ENCODE measurements at regions not wholly inside any gene's neighbourhood (a gene's known extent, or its start where the extent isn't known, plus 50 kb on each side); places are given as distances from the start of the nearest gene placed in this dataset.
"Not testable (repeated sequence)": the region's sequence is repeated elsewhere in the genome, so short reads cannot be mapped to it uniquely, and the experiment has no call there.

DNA sequence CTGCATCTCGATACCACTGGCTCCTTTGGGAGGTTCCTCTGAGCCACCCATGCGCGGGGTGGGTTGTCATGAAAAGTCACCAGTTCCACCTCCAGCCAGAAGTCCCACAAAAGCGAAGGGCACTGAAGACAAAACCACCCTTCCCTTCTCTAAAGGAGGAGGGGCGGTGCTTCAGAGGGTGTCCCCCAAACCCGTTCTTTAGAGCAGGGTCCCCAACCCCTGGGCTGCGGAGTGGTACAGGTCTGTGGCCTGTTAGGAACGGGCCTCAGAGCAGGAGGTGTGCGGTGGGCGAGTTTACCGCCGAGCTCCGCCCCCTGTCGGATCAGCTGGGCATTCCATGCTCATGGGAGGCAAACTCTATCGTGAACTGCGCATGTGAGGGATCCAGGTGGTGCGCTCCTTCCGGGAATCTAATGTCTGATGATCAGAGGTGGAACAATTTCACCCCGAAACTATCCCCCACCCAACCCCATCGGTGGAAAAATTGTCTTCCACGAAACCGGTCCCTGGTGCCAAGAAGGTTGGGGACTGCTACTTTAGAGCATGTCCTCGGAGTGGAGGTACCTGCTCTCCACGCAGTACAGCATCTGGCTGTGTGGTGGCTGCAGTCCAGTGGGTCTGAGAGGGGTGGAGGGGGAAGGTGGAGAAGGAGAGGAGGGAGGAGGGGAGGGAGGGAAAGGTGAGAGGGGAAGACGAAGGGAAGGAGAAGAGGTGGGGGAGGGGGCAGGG lies 72.9 kb upstream of the SEPTIN5 start:
- no peak for DNase-seq

- no peak for DNase-seq
Measured at GRCh38 chr22:19641983-19642451, 72.3 kb upstream of the SEPTIN5 start.

- DNase-seq = no peak
Measured at GRCh38 chr22:19643448-19644313, 70.6 kb upstream of the SEPTIN5 start.

DNA sequence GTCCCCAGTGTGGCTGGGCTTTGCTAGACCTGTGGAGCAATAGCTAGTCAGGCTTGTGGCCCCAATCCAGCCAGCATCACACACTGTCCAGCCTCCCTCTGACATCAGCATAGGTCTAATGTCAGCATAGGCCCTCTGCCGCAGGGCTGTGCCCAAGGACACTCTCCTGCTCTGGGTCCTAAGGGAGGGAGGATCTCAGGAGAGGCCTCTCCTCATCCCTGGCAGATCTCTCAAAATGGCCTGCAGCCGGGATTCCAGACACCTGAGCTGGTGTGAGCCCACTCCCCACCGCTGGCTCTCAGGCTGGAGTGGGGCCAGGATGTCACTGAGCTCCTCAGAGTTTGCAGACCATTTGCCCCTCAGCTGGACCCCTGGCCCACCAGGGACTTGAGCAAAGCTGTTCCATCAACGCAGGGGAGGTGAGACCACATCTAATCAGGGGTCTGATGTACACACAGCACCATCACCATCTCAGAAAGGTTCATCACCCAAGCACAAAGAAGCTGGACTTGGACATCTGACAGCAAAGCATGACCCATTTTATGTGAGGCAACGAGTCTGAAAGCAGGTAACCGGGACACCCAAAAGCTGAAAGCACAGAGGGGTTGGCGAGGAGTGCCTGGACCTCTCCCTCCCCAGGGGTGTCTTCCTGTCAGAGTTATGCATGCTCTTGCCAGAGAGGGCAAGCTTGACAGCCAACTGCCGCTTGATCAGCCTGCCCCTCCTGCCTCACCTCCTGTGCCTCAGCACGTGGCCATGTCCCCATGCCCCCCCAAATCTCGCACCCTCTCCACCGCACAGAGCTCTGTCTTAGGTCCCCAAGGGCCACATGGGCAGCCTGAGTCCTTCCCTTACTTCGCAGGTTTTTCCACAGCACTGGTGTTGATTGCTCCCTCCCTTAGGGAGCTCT lies 69.7 kb upstream of the SEPTIN5 start:
- no peak for DNase-seq

- no peak for DNase-seq
Measured at GRCh38 chr22:19645391-19645790, 68.9 kb upstream of the SEPTIN5 start.

DNA sequence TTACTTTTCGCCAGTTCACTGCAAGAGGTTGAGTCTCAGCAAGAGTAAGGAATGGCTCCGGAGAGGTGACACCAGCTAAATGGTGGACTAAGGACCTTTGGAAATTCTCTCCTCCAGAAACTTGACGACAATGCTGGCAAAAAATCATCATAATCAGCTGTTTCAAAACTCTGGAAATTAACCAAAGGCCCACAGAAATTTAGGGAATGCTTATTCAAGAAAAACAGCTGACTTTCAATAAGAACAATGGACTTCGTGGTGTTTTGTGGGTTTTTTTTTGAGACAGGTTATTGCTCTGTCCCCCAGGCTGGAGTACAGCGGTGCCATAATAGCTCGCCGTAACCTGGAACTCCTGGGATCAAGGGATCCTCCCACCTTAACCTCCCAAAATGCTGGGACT lies 68.4 kb upstream of the SEPTIN5 start:
- no peak for DNase-seq

DNA sequence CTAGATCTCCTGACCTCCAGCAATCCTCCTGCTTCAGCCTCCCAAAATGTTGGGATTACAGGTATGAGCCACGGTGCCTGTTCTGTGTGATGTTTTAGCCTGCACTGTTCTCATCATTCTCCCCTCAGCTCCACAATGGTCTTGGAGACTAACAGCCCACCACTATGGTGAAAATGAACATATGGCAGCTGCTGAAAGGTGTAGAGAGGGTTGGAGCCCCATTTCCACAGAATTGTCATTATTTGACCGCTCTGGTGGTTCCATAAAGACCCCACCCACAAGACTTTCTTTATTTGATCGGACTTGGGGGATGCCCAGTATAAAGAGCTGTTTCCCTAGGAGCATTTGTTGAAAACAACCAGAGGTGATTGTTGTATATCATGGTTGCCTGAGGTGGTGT lies 67.9 kb upstream of the SEPTIN5 start:
- DNase-seq = no peak

DNA sequence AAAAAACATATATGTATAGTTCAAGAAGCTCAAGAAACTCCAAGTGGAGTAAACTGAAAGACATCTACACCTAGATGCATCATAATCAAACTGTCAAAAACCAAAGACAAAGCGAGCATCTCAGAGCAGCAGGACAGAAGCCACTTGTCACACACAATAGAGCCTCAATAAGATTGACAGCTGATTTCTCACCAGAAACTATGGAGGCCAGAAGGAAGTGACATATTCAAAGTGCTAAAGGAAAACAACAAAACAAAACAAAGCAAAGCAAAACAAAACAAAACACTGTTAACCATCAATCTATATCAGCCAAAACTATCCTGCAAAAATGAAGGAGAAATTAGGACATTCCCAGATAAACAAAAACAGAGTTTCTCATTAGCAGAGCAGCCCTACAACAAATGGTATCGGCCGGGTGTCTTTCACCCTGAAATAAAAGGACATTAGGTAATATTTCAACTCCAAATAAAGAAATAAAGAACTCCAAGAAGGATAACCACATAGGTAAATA lies 65.8 kb upstream of the SEPTIN5 start:
- no peak for DNase-seq

DNA sequence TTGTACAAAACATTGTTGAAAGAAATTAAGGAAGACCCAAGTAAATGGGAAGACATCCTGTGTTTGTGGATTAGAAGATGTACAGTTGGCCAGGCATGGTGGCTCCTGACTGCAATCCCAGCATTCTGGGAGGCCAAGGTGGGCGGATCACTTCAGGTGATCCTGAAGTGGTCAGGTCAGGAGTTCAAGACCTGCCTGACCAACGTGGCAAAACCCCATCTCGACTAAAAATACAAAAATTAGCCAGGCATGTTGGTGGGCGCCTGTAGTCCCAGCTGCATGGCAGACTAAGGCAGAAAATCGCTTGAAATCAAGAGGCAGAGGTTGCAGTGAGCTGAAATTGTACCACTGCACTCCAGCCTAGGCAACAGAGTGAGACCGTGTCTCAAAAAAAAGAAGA lies 62.0 kb upstream of the SEPTIN5 start:
- DNase-seq = no peak

DNA sequence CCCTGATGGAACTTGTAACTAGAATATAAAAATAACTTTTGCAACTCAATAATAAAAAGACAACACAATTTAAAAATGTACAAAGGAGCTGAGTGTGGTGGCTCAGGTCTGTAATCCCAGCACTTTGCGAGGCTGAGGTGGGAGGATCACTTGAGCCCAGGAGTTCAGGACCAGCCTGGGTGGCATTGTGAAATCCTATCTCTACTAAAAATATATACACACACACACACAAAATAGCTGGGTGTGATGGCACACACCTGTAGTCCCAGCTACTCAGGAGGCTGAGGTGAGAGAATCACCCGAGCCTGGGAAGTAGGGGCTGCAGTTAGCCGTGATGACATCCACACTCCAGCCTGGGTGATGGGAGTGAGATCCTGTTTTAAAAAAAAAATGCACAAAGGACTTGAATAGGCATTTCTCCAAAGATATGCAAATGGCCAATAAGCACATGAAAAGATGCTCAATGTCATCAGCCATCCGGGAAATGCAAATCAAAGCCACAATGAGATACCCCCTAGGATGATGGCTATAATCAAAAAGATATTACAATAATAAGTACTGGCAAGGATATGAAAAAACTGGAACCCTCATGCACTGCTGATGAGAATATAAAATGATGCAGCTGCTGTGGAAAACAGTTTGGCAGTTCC lies 59.8 kb upstream of the SEPTIN5 start:
- no peak for DNase-seq

- no peak for DNase-seq
Measured at GRCh38 chr22:19655399-19655798, 58.9 kb upstream of the SEPTIN5 start.

GRCh38 chr22:19656541-19657251 lies 57.6 kb upstream of the SEPTIN5 start:
- DNase-seq = no peak

DNA sequence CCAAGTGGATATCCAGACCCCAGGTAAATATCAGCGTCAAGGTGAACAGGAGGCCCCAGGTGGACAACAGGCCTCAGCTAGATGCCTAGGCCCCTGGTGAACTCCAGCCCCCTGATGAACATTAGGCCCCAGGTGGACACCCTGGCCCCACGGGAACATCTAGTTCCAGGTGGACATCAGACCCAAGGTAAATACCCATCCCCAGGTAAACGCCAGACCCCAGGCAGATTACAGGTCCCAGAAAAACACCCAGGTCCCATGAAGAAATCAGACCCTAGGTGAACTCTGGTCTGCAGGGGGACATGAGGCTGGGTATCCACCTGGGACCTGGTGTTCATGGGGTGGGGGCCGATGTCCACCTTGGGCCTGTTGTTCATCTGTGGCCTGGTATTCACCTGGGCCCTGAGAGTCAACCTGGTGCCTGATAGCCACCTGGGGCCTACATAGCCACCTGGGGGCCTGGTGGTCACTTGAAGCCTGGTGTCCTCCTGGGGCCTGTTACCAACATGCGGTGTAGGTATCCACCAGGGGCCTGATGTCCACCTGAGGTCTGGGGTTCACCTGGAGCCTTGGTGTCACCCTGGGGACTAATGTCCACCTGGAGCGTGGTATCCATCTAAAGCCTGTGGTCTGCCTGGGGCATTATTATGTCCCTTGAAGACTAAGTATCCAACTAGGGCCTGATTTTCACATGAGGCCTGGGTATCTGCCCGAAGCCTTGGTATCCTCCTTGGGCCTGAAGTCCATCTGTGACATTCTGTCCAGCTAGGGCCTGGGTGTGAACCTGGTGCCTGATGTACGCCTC lies 56.8 kb upstream of the SEPTIN5 start:
- DNase-seq = no peak

DNA sequence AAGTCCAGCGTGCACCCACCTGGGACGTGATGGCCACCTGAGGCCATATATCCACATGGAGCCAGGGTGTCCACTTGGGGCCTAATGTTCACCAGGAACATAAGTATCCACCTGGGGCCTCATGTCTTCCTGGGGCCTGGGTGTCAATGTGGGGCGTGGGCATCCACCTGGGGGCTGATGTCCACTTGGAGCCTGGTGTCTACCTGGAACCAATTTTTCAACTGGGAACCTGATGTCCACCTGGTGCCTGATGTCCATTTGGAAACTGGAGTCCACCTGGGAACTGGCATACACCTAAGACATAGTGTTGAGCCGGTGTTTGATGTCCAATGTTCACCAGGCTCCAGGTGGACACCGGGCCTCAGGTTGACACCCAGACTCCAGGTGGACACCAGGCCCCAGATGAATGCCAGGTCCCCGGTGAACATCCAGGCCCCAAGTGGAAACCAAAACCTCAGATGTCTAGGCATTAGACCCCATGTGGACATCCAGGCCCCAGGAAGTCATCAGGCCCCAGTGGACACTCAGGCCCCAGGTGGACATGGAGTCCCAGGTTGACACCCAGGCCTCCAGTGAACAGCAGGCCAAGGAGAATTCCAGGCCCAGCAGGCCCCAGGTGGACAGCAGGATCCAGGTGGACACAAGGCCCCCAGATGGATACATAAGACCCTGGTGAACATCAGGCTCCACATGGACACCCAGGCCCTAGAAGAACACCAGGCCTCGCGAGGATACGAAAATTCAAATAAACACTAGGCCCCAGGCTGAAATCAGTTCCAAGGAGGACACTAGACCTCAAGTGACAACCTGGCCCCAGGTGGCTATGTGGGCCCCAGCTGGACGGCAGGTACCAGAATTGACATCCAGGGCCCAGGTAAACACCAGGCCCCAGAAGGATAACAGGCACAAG lies 56.0 kb upstream of the SEPTIN5 start:
- DNase-seq = no peak

DNA sequence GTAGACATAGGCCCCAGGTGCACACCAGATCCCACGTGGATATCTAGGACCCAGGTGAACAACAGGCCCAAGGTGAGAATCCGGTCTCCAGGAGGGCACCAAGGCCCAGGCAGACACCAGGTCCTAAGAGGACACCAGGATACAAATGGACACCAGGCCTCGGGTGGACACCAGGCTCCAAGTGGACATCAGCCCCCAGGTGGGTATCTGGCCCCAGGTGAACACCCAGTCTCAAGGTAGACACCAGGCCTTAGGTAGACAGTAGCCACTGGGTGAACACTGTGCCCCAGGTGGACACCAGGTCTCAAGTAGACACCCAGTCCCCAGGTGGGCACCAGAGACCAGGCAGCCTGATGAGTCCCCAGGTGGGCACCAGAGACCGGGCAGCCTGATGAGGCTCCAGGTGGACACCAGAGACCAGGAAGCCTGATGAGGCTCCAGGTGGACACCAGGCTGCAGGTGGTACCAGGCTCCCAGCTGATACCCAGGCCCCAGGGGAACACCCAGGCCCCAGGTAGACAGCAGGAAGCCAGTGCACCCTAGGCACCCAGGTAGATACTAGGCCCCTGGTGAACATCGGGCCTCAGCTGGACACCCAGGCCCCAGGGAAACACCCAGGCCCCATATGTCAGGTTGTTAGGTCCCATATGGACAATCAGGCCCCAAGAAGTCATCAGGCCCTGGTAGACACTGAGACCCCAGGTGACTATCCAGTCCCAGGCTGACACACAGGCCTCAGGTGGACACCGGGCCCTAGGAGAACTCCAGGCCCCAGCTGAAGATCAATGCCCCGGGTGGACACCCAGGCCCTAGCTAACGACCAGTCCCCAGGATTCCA lies 55.1 kb upstream of the SEPTIN5 start:
- DNase-seq = no peak

DNA sequence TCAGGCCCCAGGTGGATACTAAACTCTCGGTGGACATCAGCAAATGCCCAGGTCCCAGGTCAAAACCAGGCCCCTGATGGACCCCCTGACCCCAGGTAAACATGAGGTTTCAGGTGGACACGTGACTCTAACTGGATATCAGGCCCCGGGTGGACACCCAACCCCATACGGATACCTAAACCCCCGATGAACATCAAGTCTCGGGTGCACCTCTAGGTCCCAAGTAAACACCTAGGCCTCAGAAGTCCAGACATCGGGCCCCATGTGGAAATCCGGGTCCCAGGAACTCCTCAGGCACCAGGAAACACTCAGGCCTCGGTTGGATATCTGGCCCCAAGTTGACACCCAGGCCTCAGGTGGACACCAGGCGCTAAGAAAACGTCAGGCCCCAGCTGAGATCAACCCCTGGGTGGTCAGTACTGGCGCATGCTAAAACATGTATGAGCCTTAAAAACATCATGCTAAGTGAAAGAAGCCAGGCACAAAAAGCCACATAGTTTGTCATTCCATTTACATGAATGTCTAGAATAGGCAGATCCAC lies 54.4 kb upstream of the SEPTIN5 start:
- no peak for DNase-seq

GRCh38 chr22:19660583-19660982 lies 53.7 kb upstream of the SEPTIN5 start:
- not testable (repeated sequence) for DNase-seq

GRCh38 chr22:19661156-19661555 lies 53.1 kb upstream of the SEPTIN5 start:
- no peak for DNase-seq

Measured in left kidney (tissue), 1 donor.